ENCODE measurements at regions not wholly inside any gene's neighbourhood (a gene's known extent, or its start where the extent isn't known, plus 50 kb on each side); places are given as distances from the start of the nearest gene placed in this dataset.
"Not testable (repeated sequence)": the region's sequence is repeated elsewhere in the genome, so short reads cannot be mapped to it uniquely, and the experiment has no call there.

DNA sequence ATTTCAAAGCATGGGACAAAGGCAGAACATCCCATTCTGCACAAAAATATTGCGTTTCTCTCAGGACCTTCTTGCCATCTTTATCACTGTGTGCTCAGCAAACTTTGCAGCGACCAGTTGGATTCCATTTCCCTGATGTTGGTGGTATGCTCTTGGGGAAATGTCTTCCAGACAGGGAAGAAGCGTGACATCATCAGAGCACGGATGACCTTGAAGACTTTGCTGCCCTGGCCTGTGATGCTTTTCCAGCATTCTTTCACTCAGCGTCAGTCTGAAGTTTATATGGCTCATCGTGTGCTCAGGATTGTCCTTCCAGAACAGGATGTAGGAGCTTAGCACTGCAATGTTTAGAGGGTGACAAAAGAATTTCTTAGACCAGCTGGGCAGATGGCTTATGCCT, 131.4 kb upstream of the F3 start:
- peak; percentile 83 for DNase-seq (ENCODE audit: low read depth)

DNA sequence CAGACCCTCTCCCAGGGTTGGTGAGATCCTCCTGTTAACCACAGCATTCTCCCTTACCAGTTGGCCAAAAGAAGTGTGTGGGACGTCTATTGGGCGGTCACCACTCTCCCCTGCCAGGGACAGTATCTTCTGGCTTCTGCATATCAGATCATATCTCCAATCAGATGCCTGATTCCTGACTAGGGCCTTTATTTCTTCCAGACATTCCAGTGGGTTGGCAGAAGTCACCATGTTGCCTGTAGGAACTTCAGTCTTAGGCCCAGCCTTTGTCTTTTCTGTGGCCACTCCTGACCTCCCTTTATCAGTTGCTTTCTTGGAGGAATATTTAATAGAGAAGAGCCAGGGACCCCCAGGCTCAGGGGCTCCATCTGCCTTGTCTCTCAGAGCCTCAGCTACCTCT, 130.4 kb upstream of the F3 start:
- no peak for DNase-seq (ENCODE audit: low read depth)

DNA sequence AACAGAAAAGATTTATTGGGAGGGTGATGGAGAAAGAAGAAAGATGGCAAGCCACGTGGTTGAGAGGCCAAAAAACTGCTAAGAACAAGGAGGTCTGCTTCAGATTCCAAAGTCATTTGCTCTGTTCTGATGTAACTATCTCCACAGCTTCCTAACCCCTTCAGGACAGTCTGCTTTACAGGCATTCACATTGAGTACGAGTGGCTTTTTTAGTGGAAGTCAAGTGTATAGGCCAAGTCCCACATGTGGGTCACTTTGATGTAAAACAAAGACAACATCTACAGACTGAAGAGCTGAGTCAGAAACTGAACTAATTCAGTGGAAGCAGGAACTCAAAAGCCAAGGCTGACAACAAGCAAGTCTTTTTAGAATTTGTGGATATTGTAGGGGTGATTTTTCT, 128.7 kb upstream of the F3 start:
- no peak for DNase-seq (ENCODE audit: low read depth)

DNA sequence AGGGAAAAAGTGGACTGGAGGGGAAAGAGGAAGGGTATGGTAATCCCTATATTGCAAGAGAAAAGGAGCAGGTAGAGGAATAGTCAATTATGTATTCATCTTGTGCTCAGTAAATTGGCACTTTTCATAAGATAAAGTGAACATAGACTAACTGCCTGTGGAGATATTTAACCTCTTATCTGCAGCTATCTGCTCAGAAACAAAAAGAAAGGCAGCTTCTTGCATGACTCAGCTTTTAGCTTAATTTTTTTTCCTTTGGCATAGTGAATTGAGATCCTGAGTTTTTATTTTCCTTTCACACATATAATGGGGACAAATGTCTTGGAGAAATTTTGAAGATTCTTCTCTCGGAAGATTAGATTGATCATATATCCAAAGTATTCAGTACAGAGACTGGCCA, 127.6 kb upstream of the F3 start:
- DNase-seq (ENCODE audit: low read depth), result no peak

DNA sequence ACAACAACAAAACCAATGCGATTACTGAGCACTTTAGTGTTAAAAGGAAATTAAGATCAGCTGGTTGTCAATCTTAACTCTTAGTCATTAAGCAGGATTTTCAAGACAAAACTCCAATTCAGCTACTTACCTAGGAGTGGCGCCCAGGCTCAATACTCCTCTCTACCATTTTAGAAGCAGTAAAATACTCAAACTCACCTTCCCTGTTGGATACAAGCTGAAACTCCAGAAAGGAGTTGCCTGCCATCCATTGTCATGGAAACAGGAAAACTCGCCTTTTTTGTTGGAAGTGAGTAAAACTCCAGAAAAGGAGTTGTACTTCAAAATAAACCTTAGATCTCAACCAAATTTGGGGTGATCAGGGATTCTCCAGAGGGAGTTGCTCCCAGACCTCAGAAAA, 127.0 kb upstream of the F3 start:
- DNase-seq (ENCODE audit: low read depth), result no peak

DNA sequence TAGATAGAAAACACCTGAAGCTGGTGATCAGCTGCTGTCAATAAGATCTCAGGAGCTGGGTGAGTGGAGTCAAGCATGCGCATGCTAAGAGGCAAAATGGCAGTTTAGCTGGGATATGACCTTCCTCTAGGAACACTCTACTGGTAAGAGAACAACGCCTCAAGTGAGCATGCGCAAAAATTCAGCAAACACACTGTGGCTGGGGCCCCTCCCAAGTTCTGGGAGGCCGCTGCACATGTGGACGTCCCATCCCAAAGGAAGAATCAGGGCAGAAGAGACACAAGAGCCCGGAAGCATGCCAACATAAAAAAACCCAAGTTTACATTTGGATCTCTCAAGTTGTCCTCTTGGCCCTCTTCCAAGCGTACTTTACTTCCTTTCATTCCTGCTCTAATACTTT, 126.3 kb upstream of the F3 start:
- no peak for DNase-seq (ENCODE audit: low read depth)

DNA sequence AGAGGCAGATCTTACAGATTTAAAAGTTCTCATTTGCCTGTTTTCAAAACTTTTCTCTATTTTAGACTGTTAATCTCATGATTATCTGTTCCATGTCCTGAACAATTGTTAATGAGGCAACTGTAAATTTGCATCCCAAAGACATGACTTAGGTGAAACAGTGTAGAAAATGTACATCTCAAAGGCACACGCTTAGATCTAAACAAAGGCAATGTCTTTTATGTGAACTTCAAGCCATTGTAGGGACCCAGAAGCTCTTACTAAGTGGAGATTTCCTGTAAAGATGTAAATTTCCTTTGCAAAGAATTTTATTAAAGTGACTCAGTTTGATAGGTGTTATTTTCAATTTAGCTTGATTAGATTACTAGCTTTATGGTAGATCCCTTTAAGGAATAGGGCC, 125.2 kb upstream of the F3 start:
- DNase-seq (ENCODE audit: low read depth), result no peak

DNA sequence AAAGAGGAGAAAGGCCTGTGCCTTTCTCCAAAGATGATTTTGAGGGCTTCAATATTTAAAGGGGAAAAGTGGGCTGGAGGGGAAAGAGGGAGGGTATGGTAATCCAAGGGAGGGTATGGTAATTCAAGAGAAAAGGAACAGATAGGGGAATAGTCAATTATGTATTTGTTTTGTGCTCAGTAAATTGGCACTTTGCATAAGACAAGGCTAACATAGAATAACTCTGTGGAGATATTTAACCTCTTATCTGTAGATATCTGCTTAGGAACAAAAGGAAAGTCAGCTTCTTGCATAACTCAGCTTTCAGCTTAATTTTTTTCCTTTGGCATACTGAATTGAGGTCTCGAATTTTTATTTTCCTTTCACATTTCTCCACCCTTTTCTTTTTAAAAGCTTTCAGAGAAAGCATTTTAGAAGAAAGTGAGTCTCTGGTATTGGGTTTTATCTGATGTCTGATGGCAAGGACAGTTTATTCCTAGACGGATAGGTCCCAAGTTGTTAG, 119.9 kb upstream of the F3 start:
- DNase-seq (ENCODE audit: low read depth), result no peak

DNA sequence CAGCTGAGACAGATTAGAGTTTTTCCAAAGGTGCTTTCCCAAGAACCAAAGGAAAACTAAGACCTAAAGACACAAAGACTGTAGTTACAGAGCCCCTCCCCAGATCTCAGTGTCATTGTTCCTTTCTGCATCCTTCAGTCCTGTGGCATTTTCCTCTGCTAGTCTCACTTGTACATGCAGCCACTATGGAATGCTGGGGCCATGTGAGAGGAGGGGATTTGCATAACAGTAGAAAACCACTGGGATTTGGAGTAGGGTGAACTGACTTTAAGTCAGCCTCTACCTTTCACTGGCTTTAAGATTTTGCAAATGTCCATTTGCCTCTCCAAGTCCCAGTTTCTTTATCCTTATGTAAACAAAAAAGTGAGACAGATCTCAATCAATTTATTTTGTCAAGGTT, 119.4 kb upstream of the F3 start:
- DNase-seq (ENCODE audit: low read depth), result no peak

DNA sequence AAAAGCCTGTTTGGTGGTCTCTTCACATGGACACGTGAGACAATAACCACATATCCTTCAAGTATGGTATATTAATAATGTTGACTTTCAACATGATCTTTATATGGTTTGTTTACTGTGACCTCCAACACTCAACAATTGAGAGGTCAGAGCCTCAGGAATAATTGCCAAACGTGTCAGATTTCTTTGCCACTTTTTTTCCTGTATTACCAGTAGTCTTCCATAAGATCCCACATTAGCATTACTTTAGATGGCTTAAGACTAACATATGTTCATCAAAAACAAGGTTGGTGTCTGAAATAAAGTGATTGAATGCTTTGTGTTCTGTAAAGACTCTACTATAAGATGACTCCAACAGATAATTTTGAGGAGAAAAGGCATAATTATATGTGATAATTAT, 118.7 kb upstream of the F3 start:
- no peak for DNase-seq (ENCODE audit: low read depth)

DNA sequence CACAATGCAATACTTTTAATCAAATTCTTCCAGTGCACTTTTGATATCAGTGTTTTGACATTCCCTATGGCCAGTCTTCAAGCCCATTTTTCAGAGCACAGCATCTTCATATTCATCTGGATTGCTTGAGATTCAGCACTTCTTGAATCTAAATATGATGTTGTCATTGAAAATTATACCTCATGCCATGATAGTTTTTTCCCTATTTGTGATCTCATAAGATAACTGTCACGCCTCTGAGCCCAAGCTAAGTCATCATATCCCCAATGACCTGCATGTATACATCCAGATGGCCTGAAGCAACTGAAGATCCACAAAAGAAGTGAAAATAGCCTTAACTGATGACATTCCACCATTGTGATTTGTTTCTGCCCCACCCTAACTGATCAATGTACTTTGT, 117.6 kb upstream of the F3 start:
- DNase-seq (ENCODE audit: low read depth), result not testable (repeated sequence)

DNA sequence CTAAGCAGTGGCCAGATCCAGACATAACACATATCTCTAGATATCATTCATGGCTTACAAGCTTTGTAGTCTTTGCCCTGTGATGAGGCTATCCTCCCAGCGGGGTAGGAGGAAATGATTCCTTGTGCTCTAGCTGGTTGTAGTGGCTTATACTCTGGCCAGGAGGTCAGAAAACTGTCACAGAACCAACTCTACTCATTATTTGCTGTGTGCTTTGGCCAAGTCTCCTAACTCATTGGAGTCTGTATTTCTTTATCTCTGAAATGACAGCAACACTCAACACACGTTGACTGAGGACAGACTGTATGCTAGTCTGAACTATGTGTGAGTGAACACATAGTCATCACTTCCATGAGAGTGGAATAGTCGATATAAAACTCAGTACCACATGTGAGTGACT, 116.7 kb upstream of the F3 start:
- peak; percentile 45 for DNase-seq (ENCODE audit: low read depth)

DNA sequence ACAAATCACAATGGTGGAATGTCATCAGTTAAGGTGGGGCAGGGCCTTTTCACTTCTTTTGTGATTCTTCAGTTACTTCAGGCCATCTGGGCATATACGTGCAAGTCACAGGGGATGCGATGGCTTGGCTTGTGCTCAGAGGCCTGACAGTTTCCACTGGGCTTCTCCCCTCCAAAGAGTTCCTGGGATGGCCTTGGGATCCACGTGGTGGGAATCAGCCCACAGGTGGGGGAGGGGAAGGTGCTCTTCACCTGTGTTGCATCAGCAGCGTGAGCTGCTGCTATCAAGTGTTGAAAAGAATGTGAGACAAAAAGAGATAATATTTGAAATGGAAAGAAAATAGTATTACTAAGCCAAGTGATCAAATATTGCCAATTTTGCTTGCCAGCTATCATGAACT, 116.2 kb upstream of the F3 start:
- not testable (repeated sequence) for DNase-seq (ENCODE audit: low read depth)

DNA sequence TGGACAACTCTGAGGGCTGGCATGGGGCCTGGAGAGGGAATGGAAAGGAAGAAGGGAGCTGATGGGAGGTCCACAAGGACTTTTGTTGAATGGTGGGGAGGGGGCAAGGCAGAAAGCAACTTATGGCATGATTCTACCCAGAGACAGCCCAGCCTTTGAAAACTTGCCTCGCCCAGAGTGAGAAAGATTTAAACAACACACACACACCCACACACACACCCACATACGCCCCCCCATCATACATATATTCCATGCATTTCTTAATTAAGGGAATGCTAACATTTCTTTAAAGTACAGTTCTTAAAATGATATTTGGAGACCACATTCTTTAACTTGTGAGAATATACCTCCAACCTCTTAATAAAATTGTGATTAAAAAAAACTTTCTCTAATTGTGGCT, 115.4 kb upstream of the F3 start:
- DNase-seq (ENCODE audit: low read depth), result no peak

DNA sequence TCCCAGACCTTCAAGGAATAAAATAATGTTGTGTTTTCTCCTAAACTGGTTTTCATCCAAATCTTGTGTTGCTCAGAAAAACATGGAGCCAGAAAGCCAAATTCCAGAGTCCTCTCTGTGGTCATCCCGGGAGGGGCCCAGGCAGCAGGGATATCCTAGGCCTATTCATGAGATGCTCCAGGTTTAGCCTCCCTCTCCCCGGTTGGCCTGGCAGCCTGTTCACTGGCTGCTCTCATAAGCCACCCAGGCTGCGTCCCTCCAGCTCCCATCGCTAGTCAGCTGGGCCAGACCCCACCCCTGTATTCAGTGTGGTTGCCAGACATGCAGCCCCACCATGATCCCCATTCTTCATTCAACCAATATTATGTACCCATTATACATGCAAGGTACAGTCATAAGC, 113.4 kb upstream of the F3 start:
- DNase-seq (ENCODE audit: low read depth), result no peak

DNA sequence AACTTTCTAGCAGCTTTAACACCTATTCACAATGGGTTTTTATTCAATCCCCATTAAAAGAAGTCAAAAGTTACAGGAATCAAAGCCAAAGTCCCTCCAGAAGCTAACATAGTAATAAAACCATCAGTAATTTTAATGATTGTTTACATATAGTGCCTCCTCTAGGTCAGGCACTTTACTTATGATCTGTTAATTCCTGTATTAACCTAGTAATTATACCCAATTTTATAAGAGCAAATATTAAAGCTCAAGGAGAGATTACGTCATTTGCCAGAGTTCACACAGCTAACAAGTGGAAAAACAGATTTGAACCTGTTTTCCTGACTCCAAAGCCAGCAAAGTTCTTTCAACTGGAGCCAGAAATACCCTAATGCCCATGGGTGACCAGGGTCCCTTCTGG, 112.9 kb upstream of the F3 start:
- no peak for DNase-seq (ENCODE audit: low read depth)

DNA sequence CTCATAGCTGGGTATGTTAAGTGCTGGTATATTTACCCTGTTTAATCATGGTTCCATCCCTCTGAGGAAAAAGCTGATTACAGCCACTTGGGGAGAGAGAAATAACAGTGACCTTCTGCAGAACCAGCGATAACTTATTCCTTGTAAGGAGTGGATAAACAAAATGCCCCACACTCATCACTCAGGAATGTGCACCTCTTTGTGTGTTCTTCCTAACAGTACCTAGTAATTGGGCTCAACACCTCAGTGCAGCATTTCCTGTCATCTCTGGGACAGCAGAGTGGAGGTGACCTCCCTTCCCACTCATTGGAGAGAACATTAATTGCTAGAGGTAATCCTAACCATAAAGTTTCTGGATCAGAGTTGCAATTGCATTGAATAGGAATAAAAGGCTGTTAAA, 112.5 kb upstream of the F3 start:
- no peak for DNase-seq (ENCODE audit: low read depth)

DNA sequence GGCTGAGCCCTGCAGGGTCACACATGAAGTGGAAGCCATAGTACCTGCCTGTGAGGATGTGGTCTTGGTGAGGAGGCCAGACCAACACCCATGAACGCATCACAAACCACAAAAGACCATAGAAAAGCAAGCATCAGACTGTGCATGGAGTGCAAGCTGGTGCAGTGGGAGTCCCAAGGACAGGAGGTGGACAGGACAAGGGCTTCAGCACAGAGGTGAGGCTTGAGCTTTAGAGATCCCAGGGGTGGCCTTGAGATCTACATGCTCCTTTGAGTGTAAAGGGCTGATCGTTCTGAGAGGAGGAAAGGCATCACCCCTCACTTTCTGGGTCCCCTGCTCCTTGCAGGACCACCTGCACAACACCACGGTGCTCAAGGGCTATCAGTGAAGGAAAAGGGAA, 111.9 kb upstream of the F3 start:
- DNase-seq (ENCODE audit: low read depth), result no peak

DNA sequence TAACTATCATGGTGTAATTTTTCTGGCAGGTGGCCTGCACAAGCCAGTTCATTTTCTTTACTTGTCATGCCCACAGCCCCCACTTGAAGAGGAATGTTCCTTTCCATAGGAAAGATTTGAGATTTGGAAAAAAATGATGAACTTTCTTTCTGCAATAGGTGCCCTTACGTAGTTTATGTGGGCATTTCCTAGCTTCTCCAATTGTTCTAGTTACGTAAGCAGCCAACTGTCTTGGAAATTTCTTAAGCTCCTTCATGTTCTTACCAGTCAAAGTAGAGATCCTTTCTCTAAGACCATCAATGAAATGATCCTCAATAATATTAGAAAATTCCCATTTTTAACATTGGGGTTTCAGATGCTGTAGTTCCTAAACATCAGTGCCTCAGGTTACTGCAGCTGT, 109.5 kb upstream of the F3 start:
- DNase-seq (ENCODE audit: low read depth), result no peak

DNA sequence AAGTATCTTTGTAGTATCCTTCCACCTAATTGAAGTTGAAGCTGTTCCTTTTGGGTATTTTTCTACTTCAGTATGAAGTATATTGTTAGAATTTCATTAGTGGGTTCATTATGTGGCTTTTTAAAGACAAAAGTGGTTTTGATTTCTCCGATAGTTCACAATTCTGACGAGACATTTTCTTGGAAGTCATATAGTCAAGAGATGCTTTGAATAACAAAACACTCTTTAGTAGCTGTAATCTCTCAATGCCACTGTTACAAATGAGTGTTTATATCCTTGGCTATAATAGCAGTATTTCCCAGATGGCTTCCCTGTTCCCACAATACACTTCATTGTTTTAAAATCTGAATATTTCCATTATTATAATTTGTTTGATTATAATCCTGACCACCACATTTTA, 108.7 kb upstream of the F3 start:
- no peak for DNase-seq (ENCODE audit: low read depth)

DNA sequence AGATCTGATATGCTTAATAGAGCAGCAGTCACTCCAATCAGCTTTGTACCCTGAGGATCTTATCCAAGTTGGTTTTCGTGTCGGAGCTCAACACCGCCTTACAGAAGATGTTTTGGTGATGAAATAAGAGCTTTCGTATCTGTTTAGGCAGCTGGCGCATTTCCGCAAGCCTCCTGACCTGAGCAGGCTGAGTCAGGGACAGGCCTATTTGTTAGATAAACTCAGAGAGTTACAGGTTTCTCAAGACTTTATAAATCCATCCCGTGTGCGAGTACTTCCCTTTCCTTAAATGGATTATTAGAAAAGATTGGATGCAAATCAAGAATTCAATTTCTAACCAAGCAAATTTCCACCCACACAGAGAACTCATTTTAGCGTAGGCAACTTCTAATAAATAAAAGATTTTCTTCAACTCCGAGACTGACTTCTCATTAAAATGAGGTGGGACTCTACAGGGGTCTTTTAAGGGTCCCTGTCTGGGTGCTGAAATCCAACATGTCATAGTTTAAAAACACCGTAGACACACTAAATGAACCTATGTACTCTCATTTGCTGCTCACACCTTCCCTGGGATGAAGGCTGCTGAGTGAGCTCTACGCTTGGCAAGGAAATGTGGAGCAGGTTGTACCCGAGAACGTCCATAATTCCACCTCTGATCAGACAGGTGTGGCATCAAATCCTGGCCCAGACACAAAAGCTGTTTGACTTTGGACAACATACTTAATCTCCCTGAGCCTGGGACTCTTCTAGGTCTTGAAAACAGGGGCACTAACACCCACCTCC, 106.9 kb upstream of the F3 start:
- peak; percentile 99 for DNase-seq (ENCODE audit: low read depth)

DNA sequence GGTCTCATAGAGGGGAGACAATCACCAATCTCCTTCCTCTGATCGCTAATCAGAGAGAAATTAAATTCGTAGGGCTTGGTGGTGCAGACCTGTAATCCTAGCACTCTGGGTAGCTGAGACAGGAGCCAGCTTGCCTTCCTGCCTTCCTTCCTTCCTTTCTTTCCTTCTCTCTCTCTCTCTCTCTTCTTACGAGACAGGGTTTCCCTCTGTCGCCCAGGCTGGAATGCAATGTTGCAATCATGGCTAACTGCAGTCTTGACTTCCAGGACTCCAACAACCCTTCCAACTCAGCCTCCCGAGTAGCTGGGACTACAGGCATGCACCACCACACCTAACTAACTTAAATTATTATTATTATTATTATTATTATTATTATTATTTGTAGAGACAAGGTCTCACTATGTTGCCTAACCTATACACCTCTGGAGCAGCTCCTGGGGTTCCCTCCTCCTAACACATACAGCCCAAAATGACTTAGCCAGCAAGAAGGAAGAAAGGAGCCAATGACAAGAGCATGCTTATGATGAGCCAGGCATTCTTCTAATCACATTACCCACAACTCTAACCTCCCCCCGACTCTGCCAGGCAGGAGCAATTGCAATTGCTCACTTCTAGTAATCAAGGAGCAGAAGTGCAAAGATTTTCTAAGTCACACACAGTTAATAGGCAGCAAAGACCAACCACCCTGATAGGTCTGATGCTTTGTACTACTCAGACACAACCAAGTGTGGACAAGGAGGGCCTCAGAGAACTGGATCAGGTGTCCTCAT, 105.4 kb upstream of the F3 start:
- no peak for DNase-seq (ENCODE audit: low read depth)

DNA sequence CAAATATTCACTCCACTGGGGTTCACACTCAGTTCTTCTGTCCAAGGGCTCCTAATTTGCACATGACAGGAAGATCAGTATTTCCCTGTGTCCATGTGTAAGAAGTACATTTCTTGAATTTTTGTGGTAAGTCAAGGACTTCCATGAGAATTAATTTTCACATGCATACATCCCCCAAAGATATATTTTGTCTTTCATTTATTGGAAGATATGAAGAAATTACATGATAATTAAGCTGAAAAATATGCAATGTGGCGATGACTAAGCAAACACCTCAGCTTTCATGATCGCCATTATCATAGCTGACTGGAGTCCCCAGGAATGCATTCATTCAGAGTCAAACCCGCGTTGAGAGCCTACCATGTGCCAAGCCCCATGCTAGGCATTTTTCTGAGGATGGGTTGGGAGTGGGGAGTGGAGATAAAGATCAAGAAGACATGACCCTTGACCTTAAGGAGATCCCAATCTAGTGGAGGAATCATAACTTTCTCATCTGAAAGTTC, 104.6 kb upstream of the F3 start:
- DNase-seq (ENCODE audit: low read depth), result peak; percentile 73

DNA sequence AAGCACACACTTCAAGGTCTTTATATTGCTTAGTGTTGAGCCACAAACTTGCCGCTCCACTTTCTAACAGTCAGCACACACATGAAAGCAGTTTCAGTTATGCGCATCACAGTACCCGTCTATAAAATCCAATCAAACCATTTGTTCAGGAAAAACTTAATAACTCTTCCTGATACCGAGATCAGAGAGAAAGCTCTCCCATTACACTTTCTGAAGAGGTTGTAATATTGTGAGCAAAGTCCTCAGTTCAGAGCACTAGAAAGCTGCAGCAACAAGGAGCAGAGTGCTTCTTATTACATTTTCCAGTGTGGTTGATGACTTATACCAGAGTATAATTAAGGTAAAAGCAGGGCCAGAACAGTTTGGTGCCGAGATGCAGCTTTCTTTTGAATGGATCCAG, 102.8 kb upstream of the F3 start:
- DNase-seq (ENCODE audit: low read depth), result no peak
